CD4-positive, CD25-positive, alpha-beta regulatory T cell (primary cell): ENCODE measurements at regions not wholly inside any gene's neighbourhood (a gene's known extent, or its start where the extent isn't known, plus 50 kb on each side); places are given as distances from the start of the nearest gene placed in this dataset.
"Not testable (repeated sequence)": the region's sequence is repeated elsewhere in the genome, so short reads cannot be mapped to it uniquely, and the experiment has no call there.

Experiments
- ATAC-seq, 2 donors: fragments of 150-1000 bp; cut with Tn5 transposase; one replicate each; pipeline ENCODE4 v1.10.0; 2021; ENCODE audit warnings: low read depth in 2 of 2, moderate number of reproducible peaks in 2 of 2, moderate library complexity in 1 of 2
- DNase-seq, 3 donors: peaks; one replicate each; pipeline versions ENCODE4 v3.0.0 to v3.0.0-alpha.2; 2012 to 2022; ENCODE audit warnings: mixed read lengths in 1 of 3
- H3K27ac ChIP-seq: one replicate; pipeline ENCODE4 v1.7.0; 2013; ENCODE audit warnings: mild to moderate bottlenecking, low read length; ENCODE audit not compliant: insufficient read depth, poor library complexity, severe bottlenecking
- H3K27me3 ChIP-seq: one replicate; pipeline ENCODE4 v1.7.0; 2013; ENCODE audit warnings: low read length; ENCODE audit not compliant: control insufficient read depth, insufficient read depth
- H3K36me3 ChIP-seq: one replicate; pipeline ENCODE4 v1.7.0; 2013; ENCODE audit warnings: mild to moderate bottlenecking, low read length, moderate library complexity; ENCODE audit not compliant: control insufficient read depth, insufficient read depth
- H3K4me1 ChIP-seq: 2 replicates; pipeline ENCODE4 v1.7.0; 2013; ENCODE audit warnings: mild to moderate bottlenecking, low read length; ENCODE audit not compliant: insufficient read depth, control insufficient read depth, poor library complexity, severe bottlenecking
- H3K4me3 ChIP-seq: one replicate; pipeline ENCODE4 v1.7.0; 2013; ENCODE audit warnings: low read depth, mild to moderate bottlenecking, low read length, moderate library complexity
- H3K9me3 ChIP-seq, 2 experiments: 1 replicate in 1 of 2; 2 replicates in 1 of 2; pipeline ENCODE4 v1.7.0; 2013; ENCODE audit warnings: low read length in 2 of 2, mild to moderate bottlenecking in 1 of 2, moderate library complexity in 1 of 2; ENCODE audit not compliant: control insufficient read depth in 2 of 2
- H3K27ac Mint-ChIP-seq, 3 donors: one replicate each; pipeline ENCODE4 v1.8.0; 2020 to 2022; ENCODE audit warnings: mild to moderate bottlenecking in 3 of 3, mixed read lengths in 3 of 3, moderate library complexity in 2 of 3
- H3K27me3 Mint-ChIP-seq: one replicate; pipeline ENCODE4 v1.8.0; 2022; ENCODE audit warnings: mild to moderate bottlenecking, mixed read lengths
- H3K36me3 Mint-ChIP-seq: one replicate; pipeline ENCODE4 v1.8.0; 2020; ENCODE audit warnings: mixed read lengths
- H3K4me1 Mint-ChIP-seq, 4 donors: one replicate each; pipeline ENCODE4 v1.8.0; 2020 to 2022; ENCODE audit warnings: mixed read lengths in 4 of 4, mild to moderate bottlenecking in 1 of 4
- H3K4me3 Mint-ChIP-seq, 4 donors: one replicate each; pipeline ENCODE4 v1.8.0; 2020 to 2022; ENCODE audit warnings: mild to moderate bottlenecking in 4 of 4, mixed read lengths in 4 of 4, moderate library complexity in 3 of 4
- H3K9me3 Mint-ChIP-seq, 7 donors: one replicate each; pipeline ENCODE4 v1.8.0; 2020 to 2022; ENCODE audit warnings: mixed read lengths in 7 of 7, mild to moderate bottlenecking in 3 of 7, moderate library complexity in 2 of 7

GRCh38 chr2:166743482-166743881 is 144.8 kb upstream of the XIRP2 start:
- not testable (repeated sequence) for H3K36me3 Mint-ChIP-seq, H3K4me1 ChIP-seq, H3K4me1 Mint-ChIP-seq, H3K27me3 ChIP-seq, H3K27me3 Mint-ChIP-seq, H3K36me3 ChIP-seq, H3K27ac ChIP-seq, ATAC-seq, H3K27ac Mint-ChIP-seq, H3K4me3 Mint-ChIP-seq, H3K4me3 ChIP-seq
- peaks cover 18 to 46% of the 10 kb centered on the region in 2 experiments for H3K9me3 ChIP-seq
- H3K9me3 Mint-ChIP-seq, result peaks cover 1 to 65% (median 18%) of the 10 kb centered on the region in 7 donors
- peak in 1 of 3 donors; percentile 2 for DNase-seq

GRCh38 chr2:166727095-166727494 is 161.2 kb upstream of the XIRP2 start:
- Histone ChIP-seq H3K36me3 (no peaks in the 10 kb centered on the region), H3K4me3 (no peak overlapping the region), H3K27me3 (no peaks in the 10 kb centered on the region), H3K4me1 (no peaks in the 10 kb centered on the region), H3K9me3 (no peaks in the 10 kb centered on the region), H3K27ac (no peak overlapping the region)
- DNase-seq, result no peak
- peaks cover 2 to 15% (median 8%) of the 10 kb centered on the region in 7 donors for H3K9me3 Mint-ChIP-seq
- H3K4me1 Mint-ChIP-seq, result no peaks in the 10 kb centered on the region
- no peaks in the 10 kb centered on the region for H3K27me3 Mint-ChIP-seq
- H3K36me3 Mint-ChIP-seq, result no peaks in the 10 kb centered on the region
- ATAC-seq, result no peak
- H3K4me3 Mint-ChIP-seq, result no peak overlapping the region
- peak overlapping the region in 1 of 3 donors; percentile 8 for H3K27ac Mint-ChIP-seq

- H3K4me1 Mint-ChIP-seq, result no peaks in the 10 kb centered on the region
- H3K27ac ChIP-seq, result no peak overlapping the region
Observed at GRCh38 chr2:166725927-166726924, 162.1 kb upstream of the XIRP2 start.

GRCh38 chr2:166716968-166717367 is 171.3 kb upstream of the XIRP2 start:
- H3K4me1 Mint-ChIP-seq, result no peaks in the 10 kb centered on the region
- Histone ChIP-seq H3K4me3 (no peak overlapping the region), H3K27me3 (no peaks in the 10 kb centered on the region), H3K4me1 (no peaks in the 10 kb centered on the region), H3K36me3 (no peaks in the 10 kb centered on the region), H3K27ac (no peak overlapping the region), H3K9me3 (no peaks in the 10 kb centered on the region)
- peaks cover 4 to 17% (median 6%) of the 10 kb centered on the region in 7 donors for H3K9me3 Mint-ChIP-seq
- H3K27ac Mint-ChIP-seq, result no peak overlapping the region
- no peak overlapping the region for H3K4me3 Mint-ChIP-seq
- ATAC-seq (no peak), DNase-seq (no peak)
- H3K36me3 Mint-ChIP-seq, result no peaks in the 10 kb centered on the region
- peaks cover 4% of the 10 kb centered on the region for H3K27me3 Mint-ChIP-seq

More at GRCh38 chr2:166725927-166726924, 162.1 kb upstream of the XIRP2 start:
- H3K27ac Mint-ChIP-seq, result peak overlapping the region in 1 of 3 donors; percentile 8
- H3K27me3 Mint-ChIP-seq, result no peaks in the 10 kb centered on the region
- peaks cover under 1 to 12% (median 6%) of the 10 kb centered on the region in 7 donors for H3K9me3 Mint-ChIP-seq
- H3K4me1 ChIP-seq, result no peaks in the 10 kb centered on the region
- no peak overlapping the region for H3K4me3 ChIP-seq
- no peaks in the 10 kb centered on the region for H3K36me3 Mint-ChIP-seq
- H3K9me3 ChIP-seq, result no peaks in the 10 kb centered on the region
- DNase-seq (no peak), ATAC-seq (no peak)
- no peaks in the 10 kb centered on the region for H3K36me3 ChIP-seq
- no peak overlapping the region for H3K4me3 Mint-ChIP-seq
- no peaks in the 10 kb centered on the region for H3K27me3 ChIP-seq

DNA sequence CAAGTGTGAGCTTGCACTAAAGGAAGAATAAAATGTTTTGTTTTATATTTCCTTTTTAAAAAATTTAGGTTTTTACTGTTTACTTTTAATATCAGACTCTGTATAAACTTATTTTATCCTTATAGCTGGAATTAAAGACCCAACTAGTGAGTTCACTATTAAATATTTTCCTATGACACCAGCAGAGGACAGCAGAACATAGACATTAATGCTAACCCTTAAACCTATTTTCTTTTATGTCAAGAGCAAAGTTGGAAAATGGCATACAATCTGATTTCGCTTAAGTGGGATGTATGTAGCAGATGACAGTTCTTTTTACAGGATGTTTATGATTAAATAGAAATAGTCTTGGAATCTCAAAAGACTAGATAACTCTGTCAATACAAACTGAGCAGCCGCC is 188.2 kb upstream of the XIRP2 start:
- H3K4me1 ChIP-seq, result no peaks in the 10 kb centered on the region
- Mint-ChIP-seq H3K27me3 (no peaks in the 10 kb centered on the region), H3K27ac (no peak overlapping the region), H3K4me1 (no peaks in the 10 kb centered on the region), H3K9me3 (peaks cover 0 to 2% (median 0%) of the 10 kb centered on the region in 7 donors), H3K36me3 (no peaks in the 10 kb centered on the region), H3K4me3 (no peak overlapping the region)
- DNase-seq (no peak), ATAC-seq (no peak)
- no peak overlapping the region for H3K4me3 ChIP-seq
- H3K9me3 ChIP-seq, result no peaks in the 10 kb centered on the region
- H3K36me3 ChIP-seq, result no peaks in the 10 kb centered on the region
- no peak overlapping the region for H3K27ac ChIP-seq
- H3K27me3 ChIP-seq, result no peaks in the 10 kb centered on the region

- H3K9me3 ChIP-seq, result peaks cover 0 to 2% of the 10 kb centered on the region in 2 experiments
- Mint-ChIP-seq H3K27me3 (no peaks in the 10 kb centered on the region), H3K36me3 (no peaks in the 10 kb centered on the region), H3K9me3 (peaks cover 0 to 16% (median 3%) of the 10 kb centered on the region in 7 donors), H3K4me1 (no peaks in the 10 kb centered on the region), H3K27ac (no peak overlapping the region), H3K4me3 (no peak overlapping the region)
- H3K27me3 ChIP-seq, result no peaks in the 10 kb centered on the region
- no peak for ATAC-seq
- no peak overlapping the region for H3K4me3 ChIP-seq
- no peaks in the 10 kb centered on the region for H3K36me3 ChIP-seq
- no peak overlapping the region for H3K27ac ChIP-seq
- no peaks in the 10 kb centered on the region for H3K4me1 ChIP-seq
- no peak for DNase-seq
Observed at GRCh38 chr2:166695154-166695553, 193.1 kb upstream of the XIRP2 start.

- not testable (repeated sequence) for H3K27me3 Mint-ChIP-seq, ATAC-seq, H3K27ac ChIP-seq, H3K9me3 ChIP-seq, H3K27ac Mint-ChIP-seq, H3K4me1 Mint-ChIP-seq, H3K36me3 Mint-ChIP-seq, H3K36me3 ChIP-seq, H3K4me3 ChIP-seq, H3K4me3 Mint-ChIP-seq, H3K27me3 ChIP-seq, H3K4me1 ChIP-seq, DNase-seq
- H3K9me3 Mint-ChIP-seq, result peaks cover 0 to 14% (median 3%) of the 10 kb centered on the region in 7 donors
Observed at GRCh38 chr2:166686057-166686456, 192.0 kb upstream of the SCN7A start.

DNA sequence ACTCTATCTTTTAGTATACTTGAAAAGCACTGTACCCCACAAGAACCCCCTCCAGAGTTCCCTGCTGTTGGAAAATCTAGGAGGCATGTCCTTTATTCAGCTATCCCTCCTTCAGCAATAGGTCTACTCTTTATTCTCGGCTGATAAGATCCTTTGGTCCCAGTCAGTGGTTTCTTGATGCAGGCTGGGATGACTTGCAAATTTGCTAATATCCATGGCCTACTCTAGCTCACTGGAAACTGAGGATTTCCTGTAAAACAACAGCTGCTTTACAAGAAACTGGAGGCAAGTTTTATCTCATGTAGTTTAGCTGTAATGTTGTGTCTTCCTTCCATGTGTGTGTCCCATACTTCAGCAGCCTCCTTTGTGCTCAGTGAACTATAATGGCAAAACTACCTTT is 183.9 kb upstream of the SCN7A start:
- H3K4me1 ChIP-seq, result no peaks in the 10 kb centered on the region
- no peak for ATAC-seq
- Mint-ChIP-seq H3K4me1 (no peaks in the 10 kb centered on the region), H3K9me3 (peaks cover 0 to 8% (median 1%) of the 10 kb centered on the region in 7 donors), H3K36me3 (no peaks in the 10 kb centered on the region), H3K27me3 (no peaks in the 10 kb centered on the region), H3K4me3 (no peak overlapping the region), H3K27ac (no peak overlapping the region)
- H3K36me3 ChIP-seq, result no peaks in the 10 kb centered on the region
- H3K27me3 ChIP-seq, result no peaks in the 10 kb centered on the region
- no peaks in the 10 kb centered on the region for H3K9me3 ChIP-seq
- no peak overlapping the region for H3K4me3 ChIP-seq
- no peak for DNase-seq
- no peak overlapping the region for H3K27ac ChIP-seq
